Neural crest cell (in vitro differentiated cells): ENCODE measurements at regions not wholly inside any gene's neighbourhood (a gene's known extent, or its start where the extent isn't known, plus 50 kb on each side); places are given as distances from the start of the nearest gene placed in this dataset.
"Not testable (repeated sequence)": the region's sequence is repeated elsewhere in the genome, so short reads cannot be mapped to it uniquely, and the experiment has no call there.

Experiments
- DNase-seq: peaks from one replicate; pipeline ENCODE4 v3.0.0; 2021; ENCODE audit warnings: low read depth, mixed read lengths, low spot score
- H3K27ac Mint-ChIP-seq: one replicate; pipeline ENCODE4 v1.8.0; 2021; ENCODE audit warnings: mild to moderate bottlenecking, mixed read lengths; ENCODE audit not compliant: unreplicated experiment
- H3K27me3 Mint-ChIP-seq: 2 replicates; pipeline ENCODE4 v1.8.0; 2021; ENCODE audit warnings: low read depth, mild to moderate bottlenecking, mixed read lengths
- H3K36me3 Mint-ChIP-seq: 2 replicates; pipeline ENCODE4 v1.8.0; 2021; ENCODE audit warnings: low read depth, mild to moderate bottlenecking, mixed read lengths
- H3K4me1 Mint-ChIP-seq: 2 replicates; pipeline ENCODE4 v1.8.0; 2021; ENCODE audit warnings: mixed read lengths
- H3K4me3 Mint-ChIP-seq: one replicate; pipeline ENCODE4 v1.8.0; 2021; ENCODE audit warnings: mild to moderate bottlenecking, mixed read lengths
- H3K9me3 Mint-ChIP-seq: 2 replicates; pipeline ENCODE4 v1.8.0; 2021; ENCODE audit warnings: mixed read lengths
- CTCF ChIP-seq: fragments of 200-600 bp; sonication (generic); conservative IDR thresholded peaks from 2 replicates; pipeline ENCODE4 v1.5.0; 2021; ENCODE audit warnings: antibody characterized with exemption, mild to moderate bottlenecking

GRCh38 chr11:69587454-69588090 is 53.4 kb upstream of the CCND1 start:
- H3K27ac Mint-ChIP-seq = peak overlapping the region; percentile 43
- H3K36me3 Mint-ChIP-seq = no peaks in the 10 kb centered on the region
- H3K4me3 Mint-ChIP-seq = no peak overlapping the region
- TF ChIP-seq CTCF = no peak
- no peaks in the 10 kb centered on the region for H3K27me3 Mint-ChIP-seq
- no peak for DNase-seq
- peaks cover 12% of the 10 kb centered on the region for H3K4me1 Mint-ChIP-seq
- H3K9me3 Mint-ChIP-seq = no peaks in the 10 kb centered on the region

GRCh38 chr11:69588270-69588669 is 52.7 kb upstream of the CCND1 start:
- DNase-seq = no peak
- Mint-ChIP-seq H3K9me3 (no peaks in the 10 kb centered on the region), H3K27me3 (no peaks in the 10 kb centered on the region), H3K27ac (no peak overlapping the region), H3K4me1 (peaks cover 12% of the 10 kb centered on the region), H3K36me3 (no peaks in the 10 kb centered on the region), H3K4me3 (no peak overlapping the region)
- no peak for TF ChIP-seq CTCF

- H3K4me1 Mint-ChIP-seq = peaks cover 12% of the 10 kb centered on the region
- not testable (repeated sequence) for H3K36me3 Mint-ChIP-seq, H3K4me3 Mint-ChIP-seq, H3K9me3 Mint-ChIP-seq, DNase-seq, H3K27me3 Mint-ChIP-seq, H3K27ac Mint-ChIP-seq
Measured at GRCh38 chr11:69590088-69590487, 50.9 kb upstream of the CCND1 start.
